GM23248 (cell line): ENCODE measurements at regions not wholly inside any gene's neighbourhood (a gene's known extent, or its start where the extent isn't known, plus 50 kb on each side); places are given as distances from the start of the nearest gene placed in this dataset.
"Not testable (repeated sequence)": the region's sequence is repeated elsewhere in the genome, so short reads cannot be mapped to it uniquely, and the experiment has no call there.

Source experiments
- DNase-seq: peaks from one replicate; pipeline ENCODE4 v3.0.0-alpha.2; 2015
- H2AFZ ChIP-seq: fragments of 200-600 bp; sonication (generic); 2 replicates; pipeline ENCODE4 v1.6.1; 2016; ENCODE audit warnings: antibody characterized with exemption
- H3F3A ChIP-seq: fragments of 200-600 bp; sonication (generic); 2 replicates; pipeline ENCODE4 v1.6.1; 2016; ENCODE audit warnings: mild to moderate bottlenecking, antibody characterized with exemption, mixed run types; ENCODE audit not compliant: insufficient read depth
- H3K27ac ChIP-seq: fragments of 200-600 bp; sonication (generic); 2 replicates; pipeline ENCODE4 v1.5.1; 2016; ENCODE audit warnings: mild to moderate bottlenecking
- H3K27me3 ChIP-seq: fragments of 200-600 bp; sonication (generic); replicated peaks from 2 replicates; pipeline ENCODE4 v1.6.1; 2016; ENCODE audit warnings: mild to moderate bottlenecking; ENCODE audit not compliant: insufficient read depth
- H3K36me3 ChIP-seq: fragments of 200-600 bp; sonication (generic); 2 replicates; pipeline ENCODE4 v1.6.1; 2016; ENCODE audit warnings: low read depth, mild to moderate bottlenecking
- H3K4me1 ChIP-seq: fragments of 200-600 bp; sonication (generic); 2 replicates; pipeline ENCODE4 v1.6.1; 2016; ENCODE audit warnings: mild to moderate bottlenecking; ENCODE audit not compliant: insufficient read depth
- H3K4me2 ChIP-seq: fragments of 200-600 bp; sonication (generic); one replicate; pipeline ENCODE4 v1.6.1; 2016; ENCODE audit warnings: mild to moderate bottlenecking; ENCODE audit not compliant: unreplicated experiment
- H3K4me3 ChIP-seq: fragments of 200-600 bp; sonication (generic); 2 replicates; pipeline ENCODE4 v1.5.1; 2016; ENCODE audit warnings: mild to moderate bottlenecking
- H3K79me2 ChIP-seq: fragments of 200-600 bp; sonication (generic); 2 replicates; pipeline ENCODE4 v1.6.1; 2016; ENCODE audit warnings: mild to moderate bottlenecking; ENCODE audit not compliant: insufficient read depth
- H3K9ac ChIP-seq: fragments of 200-600 bp; sonication (generic); 2 replicates; pipeline ENCODE4 v1.6.1; 2016; ENCODE audit warnings: mild to moderate bottlenecking
- H3K9me2 ChIP-seq: fragments of 200-600 bp; sonication (generic); 2 replicates; pipeline ENCODE4 v1.6.1; 2016; ENCODE audit warnings: mixed run types, mild to moderate bottlenecking, moderate library complexity; ENCODE audit not compliant: insufficient read depth
- H3K9me3 ChIP-seq: fragments of 200-600 bp; sonication (generic); one replicate; pipeline ENCODE4 v1.6.1; 2017; ENCODE audit warnings: low read depth
- H4K20me1 ChIP-seq: fragments of 200-600 bp; sonication (generic); 2 replicates; pipeline ENCODE4 v1.6.0; 2016; ENCODE audit not compliant: insufficient read depth
- EZH2 ChIP-seq: fragments of 200-600 bp; sonication (generic); IDR thresholded peaks from 2 replicates; pipeline ENCODE4 v1.6.1; 2018; ENCODE audit warnings: antibody characterized with exemption, mild to moderate bottlenecking; ENCODE audit not compliant: insufficient read depth, poor library complexity, severe bottlenecking
- EZH2phosphoT487 ChIP-seq: fragments of 200-600 bp; sonication (generic); IDR thresholded peaks from 2 replicates; pipeline ENCODE4 v1.6.1; 2018; ENCODE audit warnings: antibody characterized with exemption, moderate library complexity, mild to moderate bottlenecking, low read depth; ENCODE audit not compliant: insufficient read depth
- WGBS, 2 experiments: methylation state at CpG; one replicate each; pipeline ENCODE4 v1.1.6; 2015 to 2017; ENCODE audit warnings: low lambda C conversion rate in 2 of 2, low coverage in 1 of 2; ENCODE audit errors: missing lambda C conversion rate in 2 of 2; 5-methylcytosine and 5-hydroxymethylcytosine counted together
- in situ Hi-C: fragments of 300-500 bp; cut with MboI; formaldehyde crosslinking; loops from 2 replicates; pipeline ENCODE4 v1.15.0; 2020

DNA sequence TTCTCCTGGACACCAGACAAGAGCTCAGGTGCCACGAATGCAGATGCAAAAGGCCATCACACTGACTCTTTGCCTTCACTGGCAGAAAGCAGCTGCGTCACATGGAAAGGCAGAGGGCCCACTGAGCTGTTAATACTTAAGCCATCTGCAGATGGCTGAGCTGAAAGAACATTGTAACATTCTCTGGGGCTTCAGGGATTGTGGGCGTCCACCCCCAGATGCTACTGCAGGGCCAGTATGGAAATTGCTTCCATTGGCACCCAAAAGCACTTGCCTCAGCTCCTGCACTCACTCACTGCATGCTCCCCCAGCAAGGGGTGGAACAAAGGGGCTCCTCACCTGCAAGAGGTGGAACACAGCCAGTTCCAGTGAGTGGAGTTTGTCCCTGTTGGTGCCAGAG, 1264.6 kb downstream of the REEP3 start:
- H3K27me3 ChIP-seq = no peaks in the 10 kb centered on the region
- H3K36me3 ChIP-seq = no peaks in the 10 kb centered on the region
- no peaks in the 10 kb centered on the region for H3K9me3 ChIP-seq
- H3K4me2 ChIP-seq = no peak overlapping the region
- in situ Hi-C loops = no loop called here
- WGBS, 2 experiments = 9 to 17% methylated on average over 3 of the region's 3 CpGs
- H3F3A ChIP-seq = no peaks in the 10 kb centered on the region
- H3K9me2 ChIP-seq = no peaks in the 10 kb centered on the region
- H3K79me2 ChIP-seq = no peaks in the 10 kb centered on the region
- no peak overlapping the region for H2AFZ ChIP-seq
- DNase-seq = no peak
- TF ChIP-seq EZH2 = no peak
- TF ChIP-seq EZH2phosphoT487 = no peak
- H3K4me1 ChIP-seq = no peaks in the 10 kb centered on the region
- H4K20me1 ChIP-seq = no peaks in the 10 kb centered on the region
- no peak overlapping the region for H3K4me3 ChIP-seq
- no peak overlapping the region for H3K9ac ChIP-seq
- no peak overlapping the region for H3K27ac ChIP-seq

DNA sequence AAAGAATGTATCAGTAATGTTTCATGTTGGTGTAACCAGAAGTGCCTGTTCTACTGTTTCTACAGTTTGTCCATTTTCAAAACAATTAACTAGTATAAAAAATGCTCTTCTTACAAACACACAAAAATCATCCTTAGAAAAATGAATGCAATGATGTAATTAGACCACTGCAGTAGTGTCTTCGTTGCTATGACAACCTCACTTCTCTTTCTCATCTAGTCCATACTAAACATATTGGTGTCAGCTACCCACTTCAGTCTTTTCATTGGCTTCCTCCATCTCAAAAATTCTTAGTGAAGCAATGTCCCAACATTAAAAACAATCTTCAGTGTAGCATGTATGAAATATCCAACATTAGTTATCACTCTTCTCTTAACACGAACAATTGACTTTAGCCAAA, 1265.8 kb downstream of the REEP3 start:
- Histone ChIP-seq H2AFZ (no peak overlapping the region), H3K36me3 (no peaks in the 10 kb centered on the region), H3K4me1 (no peaks in the 10 kb centered on the region), H3K27me3 (no peaks in the 10 kb centered on the region), H3K9ac (no peak overlapping the region), H3K4me3 (no peak overlapping the region), H3K27ac (no peak overlapping the region), H3K9me3 (no peaks in the 10 kb centered on the region), H4K20me1 (no peaks in the 10 kb centered on the region), H3K4me2 (no peak overlapping the region), H3K79me2 (no peaks in the 10 kb centered on the region), H3F3A (no peaks in the 10 kb centered on the region), H3K9me2 (no peaks in the 10 kb centered on the region)
- in situ Hi-C loops = no loop called here
- WGBS, 2 experiments = 15 to 19% methylated on average over 2 of the region's 2 CpGs
- no peak for TF ChIP-seq EZH2phosphoT487
- no peak for TF ChIP-seq EZH2
- DNase-seq = no peak

- WGBS, 2 experiments = 23 to 24% methylated on average over 3 of the region's 3 CpGs
- in situ Hi-C loops = no loop called here
- no peak overlapping the region for H2AFZ ChIP-seq
Measured at GRCh38 chr10:64795847-64796246, 1274.6 kb downstream of the REEP3 start.

DNA sequence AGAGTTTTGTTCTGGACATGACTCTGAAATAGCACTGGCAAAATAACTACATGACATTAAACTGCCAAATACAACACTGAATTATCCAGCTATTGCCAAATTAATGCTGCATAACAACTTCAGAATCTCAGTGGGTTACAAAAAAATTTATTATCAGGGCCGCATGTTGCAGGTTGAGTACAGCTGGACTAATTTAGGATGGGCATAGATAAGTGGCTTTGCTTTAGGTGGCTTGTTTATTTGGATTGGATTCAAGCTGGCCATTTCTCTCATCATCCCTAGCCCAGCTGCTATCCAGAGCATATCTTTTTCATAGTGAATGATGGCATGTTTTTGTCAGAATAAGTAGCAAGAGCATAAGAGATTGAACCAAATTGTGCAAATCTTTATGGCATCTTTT, 1277.1 kb downstream of the REEP3 start:
- no peak for DNase-seq
- Histone ChIP-seq H3K9me2 (no peaks in the 10 kb centered on the region), H3K36me3 (no peaks in the 10 kb centered on the region), H3K79me2 (no peaks in the 10 kb centered on the region), H3K4me1 (no peaks in the 10 kb centered on the region), H2AFZ (no peak overlapping the region), H3K27me3 (no peaks in the 10 kb centered on the region), H3F3A (no peaks in the 10 kb centered on the region), H3K4me2 (no peak overlapping the region), H3K9me3 (no peaks in the 10 kb centered on the region), H3K27ac (no peak overlapping the region), H4K20me1 (no peaks in the 10 kb centered on the region), H3K4me3 (no peak overlapping the region), H3K9ac (no peak overlapping the region)
- TF ChIP-seq EZH2 (no peak), EZH2phosphoT487 (no peak)
- 0 to 7% methylated on average over 1 of the region's 1 CpG for WGBS, 2 experiments
- in situ Hi-C loops = no loop called here

More at GRCh38 chr10:64795847-64796246, 1274.6 kb downstream of the REEP3 start:
- H3K9ac ChIP-seq = no peak overlapping the region
- H3K27ac ChIP-seq = no peak overlapping the region
- no peaks in the 10 kb centered on the region for H3K9me3 ChIP-seq
- no peaks in the 10 kb centered on the region for H4K20me1 ChIP-seq
- no peaks in the 10 kb centered on the region for H3K9me2 ChIP-seq
- H3F3A ChIP-seq = no peaks in the 10 kb centered on the region
- TF ChIP-seq EZH2phosphoT487 (no peak), EZH2 (no peak)
- H3K36me3 ChIP-seq = no peaks in the 10 kb centered on the region
- no peak overlapping the region for H3K4me2 ChIP-seq
- no peaks in the 10 kb centered on the region for H3K79me2 ChIP-seq
- no peaks in the 10 kb centered on the region for H3K27me3 ChIP-seq
- DNase-seq = no peak
- H3K4me1 ChIP-seq = no peaks in the 10 kb centered on the region
- H3K4me3 ChIP-seq = no peak overlapping the region

DNA sequence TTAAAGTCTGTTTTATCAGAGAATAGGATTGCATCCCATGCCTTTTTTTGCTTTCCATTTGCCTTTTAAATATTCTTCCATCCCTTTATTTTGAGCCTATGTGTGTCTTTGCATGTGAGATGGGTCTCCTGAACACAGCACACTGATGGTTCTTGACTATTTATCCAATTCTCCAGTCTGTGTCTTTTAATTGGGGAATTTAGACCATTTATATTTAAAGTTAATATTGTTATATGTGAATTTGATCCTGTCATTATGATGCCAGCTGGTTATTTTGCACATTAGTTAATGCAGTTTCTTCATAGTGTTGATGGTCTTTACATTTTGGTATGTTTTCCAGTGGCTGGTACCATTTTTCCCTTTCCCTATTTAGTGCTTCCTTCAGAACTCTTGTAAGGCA, 1287.0 kb downstream of the REEP3 start:
- H3K9ac ChIP-seq, in situ Hi-C loops, H3K27ac ChIP-seq, H2AFZ ChIP-seq, H3K79me2 ChIP-seq, H3K27me3 ChIP-seq, H4K20me1 ChIP-seq, DNase-seq, H3K36me3 ChIP-seq, H3K9me3 ChIP-seq, H3K4me2 ChIP-seq, H3K4me3 ChIP-seq, H3K4me1 ChIP-seq, H3K9me2 ChIP-seq, H3F3A ChIP-seq: not testable (repeated sequence)

DNA sequence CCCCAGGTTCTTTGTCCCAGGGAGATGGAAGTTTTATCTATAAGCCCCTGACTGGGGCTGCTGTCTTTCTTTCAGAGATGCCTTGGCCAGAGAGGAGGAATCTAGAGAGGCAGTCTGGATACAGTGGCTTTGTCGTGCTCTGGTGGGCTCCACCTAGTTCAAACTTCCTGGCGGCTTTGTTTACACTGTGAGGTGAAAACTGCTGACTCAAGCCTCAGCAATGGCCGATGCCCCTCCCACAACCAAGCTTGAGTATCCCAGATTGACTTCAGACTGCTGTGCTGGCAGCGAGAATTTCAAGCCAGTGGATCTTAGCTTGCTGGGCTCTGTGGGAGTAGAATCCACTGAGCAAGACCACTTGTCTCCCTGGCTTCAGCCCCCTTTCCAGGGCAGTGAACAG, 1288.8 kb downstream of the REEP3 start:
- H3K27ac ChIP-seq, H3K4me2 ChIP-seq, H3F3A ChIP-seq, H3K36me3 ChIP-seq, H2AFZ ChIP-seq, H3K9me3 ChIP-seq, DNase-seq, in situ Hi-C loops, H3K79me2 ChIP-seq, H4K20me1 ChIP-seq, H3K4me1 ChIP-seq, H3K9ac ChIP-seq, H3K27me3 ChIP-seq, H3K9me2 ChIP-seq, H3K4me3 ChIP-seq: not testable (repeated sequence)
- 15 to 24% methylated on average over 4 of the region's 4 CpGs for WGBS, 2 experiments
